GM12892 (cell line): ENCODE measurements at regions not wholly inside any gene's neighbourhood (a gene's known extent, or its start where the extent isn't known, plus 50 kb on each side); places are given as distances from the start of the nearest gene placed in this dataset.

Experiments used
- DNase-seq: peaks from one replicate; pipeline ENCODE4 v3.0.0; 2011; ENCODE audit not compliant: insufficient read length
- FAIRE-seq: peaks from 2 replicates; lab custom pipeline; 2011; peaks lifted over from hg19 to GRCh38; lab: Jason Lieb, UNC
- POLR2A ChIP-seq: IDR thresholded peaks from 2 replicates; pipeline ENCODE4 v1.6.1; 2011; ENCODE audit warnings: low read depth, low read length, control low read depth
- POLR2AphosphoS5 ChIP-seq: IDR thresholded peaks from 2 replicates; pipeline ENCODE4 v1.6.1; 2011; ENCODE audit warnings: low read depth, low read length, control low read depth
- TAF1 ChIP-seq: IDR thresholded peaks from 2 replicates; pipeline ENCODE4 v1.6.1; 2011; ENCODE audit warnings: low read depth, mild to moderate bottlenecking, control low read depth, low read length, borderline replicate concordance

GRCh38 chr20:40317156-40317790, 371.8 kb downstream of the MAFB start:
- FAIRE-seq (no peak), DNase-seq (no peak)
- TF ChIP-seq POLR2AphosphoS5 (no peak), POLR2A (no peak), TAF1 (no peak)

- DNase-seq: no peak
- no peak for FAIRE-seq
- TF ChIP-seq TAF1 (no peak), POLR2A (no peak), POLR2AphosphoS5 (no peak)
Measured at GRCh38 chr20:40314278-40314677, 374.8 kb downstream of the MAFB start.

GRCh38 chr20:40313730-40314129, 375.3 kb downstream of the MAFB start:
- DNase-seq (no peak), FAIRE-seq (no peak)
- no peak for TF ChIP-seq POLR2AphosphoS5
- no peak for TF ChIP-seq TAF1
- TF ChIP-seq POLR2A: no peak

GRCh38 chr20:40309731-40310130, 379.3 kb downstream of the MAFB start:
- TF ChIP-seq POLR2AphosphoS5 (no peak), POLR2A (no peak), TAF1 (no peak)
- DNase-seq (no peak), FAIRE-seq (no peak)

- FAIRE-seq (no peak), DNase-seq (no peak)
- no peak for TF ChIP-seq POLR2A
- no peak for TF ChIP-seq TAF1
- TF ChIP-seq POLR2AphosphoS5: no peak
Measured at GRCh38 chr20:40307997-40308396, 381.0 kb downstream of the MAFB start.

GRCh38 chr20:40307268-40307667, 381.8 kb downstream of the MAFB start:
- TF ChIP-seq POLR2A: no peak
- no peak for TF ChIP-seq TAF1
- TF ChIP-seq POLR2AphosphoS5: no peak
- FAIRE-seq (no peak), DNase-seq (no peak)

GRCh38 chr20:40305303-40305702, 383.7 kb downstream of the MAFB start:
- no peak for TF ChIP-seq TAF1
- TF ChIP-seq POLR2A: no peak
- TF ChIP-seq POLR2AphosphoS5: no peak
- FAIRE-seq (no peak), DNase-seq (no peak)

- FAIRE-seq: no peak
- no peak for DNase-seq
- TF ChIP-seq POLR2A (no peak), TAF1 (no peak), POLR2AphosphoS5 (no peak)
Measured at GRCh38 chr20:40304119-40304613, 384.9 kb downstream of the MAFB start.

- TF ChIP-seq TAF1 (no peak), POLR2A (no peak), POLR2AphosphoS5 (no peak)
- DNase-seq (no peak), FAIRE-seq (no peak)
Measured at GRCh38 chr20:40294747-40295146, 394.3 kb downstream of the MAFB start.

- DNase-seq (no peak), FAIRE-seq (no peak)
- TF ChIP-seq TAF1 (no peak), POLR2A (no peak), POLR2AphosphoS5 (no peak)
Measured at GRCh38 chr20:40294175-40294574, 394.9 kb downstream of the MAFB start.

GRCh38 chr20:40293740-40294139, 395.3 kb downstream of the MAFB start:
- TF ChIP-seq TAF1: no peak
- TF ChIP-seq POLR2AphosphoS5: no peak
- no peak for TF ChIP-seq POLR2A
- DNase-seq (no peak), FAIRE-seq (no peak)

- DNase-seq: no peak
- no peak for FAIRE-seq
- no peak for TF ChIP-seq POLR2AphosphoS5
- no peak for TF ChIP-seq POLR2A
- TF ChIP-seq TAF1: no peak
Measured at GRCh38 chr20:40291493-40292135, 397.4 kb downstream of the MAFB start.
